Fibroblast of lung (primary cell): ENCODE measurements at regions not wholly inside any gene's neighbourhood (a gene's known extent, or its start where the extent isn't known, plus 50 kb on each side); places are given as distances from the start of the nearest gene placed in this dataset.

Source experiments
- DNase-seq, 2 donors: peaks; one replicate each; pipeline versions ENCODE4 v3.0.0 to v3.0.0-alpha.2; 2010; ENCODE audit warnings: low read depth in 2 of 2
- H2AFZ ChIP-seq: 2 replicates; pipeline ENCODE4 v1.5.1; 2012; ENCODE audit warnings: low read length, control low read depth, inconsistent platforms
- H3K27ac ChIP-seq: 2 replicates; pipeline ENCODE4 v1.5.1; 2011; ENCODE audit warnings: low read length, control low read depth; ENCODE audit not compliant: insufficient read depth
- H3K27me3 ChIP-seq: 2 replicates; pipeline ENCODE4 v1.5.1; 2011; ENCODE audit warnings: mild to moderate bottlenecking, low read length; ENCODE audit not compliant: control insufficient read depth, insufficient read depth
- H3K36me3 ChIP-seq: 2 replicates; pipeline ENCODE4 v1.5.1; 2011; ENCODE audit warnings: low read length; ENCODE audit not compliant: control insufficient read depth, insufficient read depth
- H3K4me1 ChIP-seq: 2 replicates; pipeline ENCODE4 v1.5.1; 2011; ENCODE audit warnings: low read length; ENCODE audit not compliant: control insufficient read depth, insufficient read depth; ENCODE audit errors: extremely low read depth
- H3K4me2 ChIP-seq: 2 replicates; pipeline ENCODE4 v1.5.1; 2011; ENCODE audit warnings: low read length, control low read depth; ENCODE audit not compliant: insufficient read depth; ENCODE audit errors: extremely low read depth
- H3K4me3 ChIP-seq, 4 experiments: fragments of 200-600 bp in 1 of 4; sonication (generic) in 1 of 4; replicated peaks in 1 of 4; 2 replicates each; pipeline ENCODE4 v1.5.1; 2011 to 2016; ENCODE audit warnings: low read length in 4 of 4, low read depth in 3 of 4, mild to moderate bottlenecking in 3 of 4, control low read depth in 2 of 4, inconsistent platforms in 1 of 4, mixed read lengths in 1 of 4; ENCODE audit not compliant: insufficient read depth in 1 of 4; ENCODE audit errors: control extremely low read depth in 1 of 4
- H3K79me2 ChIP-seq: 2 replicates; pipeline ENCODE4 v1.5.1; 2012; ENCODE audit warnings: mild to moderate bottlenecking, low read length, inconsistent platforms; ENCODE audit not compliant: control insufficient read depth, insufficient read depth
- H3K9ac ChIP-seq: 2 replicates; pipeline ENCODE4 v1.5.1; 2011; ENCODE audit warnings: mild to moderate bottlenecking, low read length, control low read depth; ENCODE audit not compliant: insufficient read depth
- H3K9me3 ChIP-seq: 2 replicates; pipeline ENCODE4 v1.5.1; 2012; ENCODE audit warnings: low read depth, low read length; ENCODE audit not compliant: control insufficient read depth, insufficient read depth
- H4K20me1 ChIP-seq: 2 replicates; pipeline ENCODE4 v1.5.1; 2011; ENCODE audit warnings: low read length; ENCODE audit not compliant: control insufficient read depth, insufficient read depth; ENCODE audit errors: extremely low read depth
- EZH2 ChIP-seq: IDR thresholded peaks from 2 replicates; pipeline ENCODE4 v1.5.1; 2012; ENCODE audit warnings: low read length, control low read depth, mild to moderate bottlenecking; ENCODE audit errors: missing control alignments
- TF ChIP-seq, protein P1 (sequence below), 2 donors: IDR thresholded peaks in 1 of 2; conservative IDR thresholded peaks in 1 of 2; 1 replicate in 1 of 2; 2 replicates in 1 of 2; pipeline ENCODE4 v1.5.1; 2011 to 2012; ENCODE audit warnings: low read length in 2 of 2, control low read depth in 1 of 2, inconsistent platforms in 1 of 2, low read depth in 1 of 2, mild to moderate bottlenecking in 1 of 2

DNA sequence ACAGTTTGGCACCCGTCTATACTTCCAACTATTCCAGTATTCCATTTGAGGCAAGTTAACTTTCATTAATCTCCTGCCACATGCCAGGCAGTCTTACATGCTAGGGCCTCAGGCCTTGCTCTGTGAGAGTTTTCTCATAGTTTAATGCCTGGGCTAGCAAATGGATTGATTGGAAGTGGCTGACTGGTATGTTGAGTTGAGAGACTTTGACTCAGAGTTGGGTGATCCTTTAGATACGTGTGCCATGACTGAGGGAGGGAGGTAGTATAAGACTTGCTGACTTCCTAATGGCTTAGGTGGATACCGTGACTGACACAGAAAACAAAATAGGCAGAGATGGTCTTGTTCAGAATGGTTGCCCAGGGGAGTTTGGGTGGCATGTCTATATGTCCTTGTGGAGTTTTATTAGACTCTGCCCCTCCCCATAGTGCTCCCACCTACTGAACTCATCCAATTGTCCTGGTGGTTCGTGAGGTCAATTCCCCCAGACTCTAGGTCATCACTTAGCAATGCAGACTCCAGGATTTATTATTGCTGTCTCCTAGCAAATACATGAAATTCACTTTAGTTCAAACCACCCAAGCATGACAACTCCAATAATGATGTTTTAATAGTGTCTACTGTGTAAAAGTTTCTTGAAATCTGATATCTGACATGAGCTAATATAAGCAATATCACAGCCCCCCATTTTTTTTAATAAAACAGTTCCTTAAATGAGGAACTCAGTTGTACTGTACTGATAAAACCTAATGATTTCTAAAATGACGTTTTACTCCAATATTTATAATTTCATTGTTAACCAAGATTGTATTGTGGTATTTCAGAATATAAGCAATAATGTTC lies 413.9 kb upstream of the MDFIC2 start:
- Histone ChIP-seq H3K4me1 (no peaks in the 10 kb centered on the region), H2AFZ (no peak overlapping the region), H3K27me3 (no peaks in the 10 kb centered on the region), H4K20me1 (no peaks in the 10 kb centered on the region), H3K9me3 (no peaks in the 10 kb centered on the region), H3K36me3 (no peaks in the 10 kb centered on the region), H3K27ac (no peak overlapping the region), H3K4me2 (no peak overlapping the region), H3K9ac (no peak overlapping the region), H3K4me3 (no peak overlapping the region), H3K79me2 (no peaks in the 10 kb centered on the region)
- peak in 1 of 2 donors; percentile 71 for DNase-seq
- TF ChIP-seq EZH2 = no peak
- TF ChIP-seq, protein P1, sequence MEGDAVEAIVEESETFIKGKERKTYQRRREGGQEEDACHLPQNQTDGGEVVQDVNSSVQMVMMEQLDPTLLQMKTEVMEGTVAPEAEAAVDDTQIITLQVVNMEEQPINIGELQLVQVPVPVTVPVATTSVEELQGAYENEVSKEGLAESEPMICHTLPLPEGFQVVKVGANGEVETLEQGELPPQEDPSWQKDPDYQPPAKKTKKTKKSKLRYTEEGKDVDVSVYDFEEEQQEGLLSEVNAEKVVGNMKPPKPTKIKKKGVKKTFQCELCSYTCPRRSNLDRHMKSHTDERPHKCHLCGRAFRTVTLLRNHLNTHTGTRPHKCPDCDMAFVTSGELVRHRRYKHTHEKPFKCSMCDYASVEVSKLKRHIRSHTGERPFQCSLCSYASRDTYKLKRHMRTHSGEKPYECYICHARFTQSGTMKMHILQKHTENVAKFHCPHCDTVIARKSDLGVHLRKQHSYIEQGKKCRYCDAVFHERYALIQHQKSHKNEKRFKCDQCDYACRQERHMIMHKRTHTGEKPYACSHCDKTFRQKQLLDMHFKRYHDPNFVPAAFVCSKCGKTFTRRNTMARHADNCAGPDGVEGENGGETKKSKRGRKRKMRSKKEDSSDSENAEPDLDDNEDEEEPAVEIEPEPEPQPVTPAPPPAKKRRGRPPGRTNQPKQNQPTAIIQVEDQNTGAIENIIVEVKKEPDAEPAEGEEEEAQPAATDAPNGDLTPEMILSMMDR (conservative IDR thresholded peaks at IDR 0.05 in 1 of 2, IDR thresholded peaks at IDR 0.05 in 1 of 2; ENCODE audit: low read depth in 1 of 2, low read length in 2 of 2) = no peak

DNA sequence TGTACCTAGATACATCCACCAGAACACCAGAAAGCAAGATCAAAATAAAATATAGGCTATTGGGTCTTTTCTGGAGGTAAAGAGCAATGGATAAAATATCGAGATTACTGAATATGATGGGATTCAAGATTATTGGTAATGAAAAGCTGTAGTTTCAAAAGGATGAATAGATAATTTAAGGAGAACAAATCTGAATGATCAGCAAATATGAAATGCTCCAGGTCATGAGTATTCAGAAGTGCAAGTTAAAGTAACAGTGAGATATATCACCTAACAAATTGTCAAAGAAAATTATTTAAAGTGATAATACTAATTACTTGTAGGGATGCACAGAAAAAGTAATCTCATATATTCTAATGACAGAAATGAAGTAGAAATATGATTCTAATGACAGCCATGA lies 409.6 kb upstream of the MDFIC2 start:
- no peak overlapping the region for H3K4me2 ChIP-seq
- DNase-seq = no peak
- TF ChIP-seq EZH2 = no peak
- TF ChIP-seq, protein P1 (conservative IDR thresholded peaks at IDR 0.05 in 1 of 2, IDR thresholded peaks at IDR 0.05 in 1 of 2; ENCODE audit: low read depth in 1 of 2, low read length in 2 of 2) = no peak

DNA sequence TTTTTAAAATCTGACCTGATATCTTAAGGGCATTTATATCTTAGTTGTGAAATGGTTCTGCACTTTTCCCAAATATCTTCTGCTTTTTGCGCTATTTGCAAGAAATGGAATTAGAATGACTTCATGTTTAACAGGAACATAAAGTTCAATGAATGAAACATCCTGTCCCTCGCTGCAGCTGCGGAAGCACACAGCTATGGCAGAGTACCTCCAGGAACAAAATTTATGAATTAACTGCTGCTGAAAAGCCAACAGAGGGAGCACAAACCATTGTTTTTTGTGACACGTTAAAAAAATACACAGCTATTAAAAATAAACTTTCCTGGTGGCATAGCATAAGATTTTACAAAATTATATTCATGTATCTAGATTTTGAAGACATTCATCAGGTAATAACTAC lies 404.4 kb upstream of the MDFIC2 start:
- Histone ChIP-seq H4K20me1 (no peaks in the 10 kb centered on the region), H3K27me3 (no peaks in the 10 kb centered on the region), H3K9ac (no peak overlapping the region), H2AFZ (no peak overlapping the region), H3K9me3 (no peaks in the 10 kb centered on the region), H3K79me2 (no peaks in the 10 kb centered on the region), H3K36me3 (no peaks in the 10 kb centered on the region), H3K27ac (no peak overlapping the region), H3K4me1 (no peaks in the 10 kb centered on the region), H3K4me2 (no peak overlapping the region), H3K4me3 (no peak overlapping the region)
- DNase-seq = peak; percentile 37 to 70
- TF ChIP-seq EZH2 = no peak
- TF ChIP-seq, protein P1 (conservative IDR thresholded peaks at IDR 0.05 in 1 of 2, IDR thresholded peaks at IDR 0.05 in 1 of 2; ENCODE audit: low read depth in 1 of 2, low read length in 2 of 2) = peak; percentile 39 to 56

More for the DNA sequence above, 409.6 kb upstream of the MDFIC2 start:
- H3K36me3 ChIP-seq = no peaks in the 10 kb centered on the region
- H4K20me1 ChIP-seq = no peaks in the 10 kb centered on the region
- no peak overlapping the region for H2AFZ ChIP-seq
- H3K9ac ChIP-seq = no peak overlapping the region
- H3K27me3 ChIP-seq = no peaks in the 10 kb centered on the region
- H3K79me2 ChIP-seq = no peaks in the 10 kb centered on the region
- H3K27ac ChIP-seq = no peak overlapping the region
- H3K4me1 ChIP-seq = no peaks in the 10 kb centered on the region
- H3K9me3 ChIP-seq = no peaks in the 10 kb centered on the region
- no peak overlapping the region for H3K4me3 ChIP-seq
